Activated T-cell treated with anti-CD3 and anti-CD28 coated beads for 48 hours (primary cell): ENCODE measurements at regions not wholly inside any gene's neighbourhood (a gene's known extent, or its start where the extent isn't known, plus 50 kb on each side); places are given as distances from the start of the nearest gene placed in this dataset.
"Not testable (repeated sequence)": the region's sequence is repeated elsewhere in the genome, so short reads cannot be mapped to it uniquely, and the experiment has no call there.

Experiments used
- DNase-seq: peaks from one replicate; pipeline ENCODE4 v3.0.0-alpha.2; 2020; ENCODE audit warnings: low read depth

GRCh38 chr2:87198422-87198821 lies 176.8 kb upstream of the PLGLB1 start:
- not testable (repeated sequence) for DNase-seq

GRCh38 chr2:87199228-87199627 lies 177.6 kb upstream of the PLGLB1 start:
- DNase-seq = not testable (repeated sequence)

DNA sequence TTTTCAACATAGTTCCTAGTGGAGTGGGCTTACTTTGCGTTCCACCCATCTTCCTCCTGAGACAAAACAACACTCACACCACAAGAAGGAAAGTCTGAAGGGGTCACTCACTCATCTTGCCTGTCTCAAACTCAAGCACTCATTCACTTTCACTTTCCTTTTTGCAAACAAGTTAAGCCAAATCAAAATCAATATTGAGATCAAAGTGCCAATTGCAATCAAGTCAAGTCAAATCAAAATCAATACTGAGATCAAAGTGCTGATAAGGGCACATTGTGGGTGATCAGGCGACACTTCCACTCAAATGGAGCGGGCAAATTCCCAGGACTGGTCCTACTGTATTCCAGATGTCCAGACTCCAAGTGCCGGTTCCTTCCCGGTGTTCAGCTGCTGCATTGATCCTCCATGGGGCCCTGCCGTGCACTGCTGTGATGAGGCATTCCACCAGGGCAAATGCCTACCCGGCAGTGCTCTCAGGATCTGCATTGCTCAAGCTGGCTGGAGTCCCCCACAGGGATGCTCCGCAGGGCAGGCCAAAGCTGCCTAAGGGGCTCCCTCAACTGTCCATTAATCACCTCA lies 183.0 kb upstream of the PLGLB1 start:
- DNase-seq = not testable (repeated sequence)

DNA sequence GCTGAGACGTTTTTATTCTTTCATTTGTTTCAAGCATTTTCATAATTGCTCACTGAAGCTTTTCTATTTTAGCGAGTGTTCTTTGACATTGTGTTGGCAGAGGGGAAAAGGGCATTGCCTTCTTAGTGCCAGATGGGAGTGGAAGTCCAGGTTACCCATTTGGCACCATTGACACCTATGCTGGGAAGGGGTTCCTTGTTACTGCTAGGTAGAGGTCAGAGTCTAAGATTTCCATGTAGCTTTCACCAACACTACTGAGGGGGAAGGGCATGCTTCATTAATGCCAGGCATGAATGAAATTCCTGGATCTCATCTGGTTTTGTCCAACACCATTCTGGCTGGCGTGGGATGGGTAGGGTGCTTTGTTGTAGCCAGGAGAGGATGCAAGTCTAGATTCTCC lies 191.3 kb upstream of the PLGLB1 start:
- not testable (repeated sequence) for DNase-seq

- not testable (repeated sequence) for DNase-seq
These were observed 195.4 kb upstream of the PLGLB1 start for GRCh38 chr2:87217005-87217404.

DNA sequence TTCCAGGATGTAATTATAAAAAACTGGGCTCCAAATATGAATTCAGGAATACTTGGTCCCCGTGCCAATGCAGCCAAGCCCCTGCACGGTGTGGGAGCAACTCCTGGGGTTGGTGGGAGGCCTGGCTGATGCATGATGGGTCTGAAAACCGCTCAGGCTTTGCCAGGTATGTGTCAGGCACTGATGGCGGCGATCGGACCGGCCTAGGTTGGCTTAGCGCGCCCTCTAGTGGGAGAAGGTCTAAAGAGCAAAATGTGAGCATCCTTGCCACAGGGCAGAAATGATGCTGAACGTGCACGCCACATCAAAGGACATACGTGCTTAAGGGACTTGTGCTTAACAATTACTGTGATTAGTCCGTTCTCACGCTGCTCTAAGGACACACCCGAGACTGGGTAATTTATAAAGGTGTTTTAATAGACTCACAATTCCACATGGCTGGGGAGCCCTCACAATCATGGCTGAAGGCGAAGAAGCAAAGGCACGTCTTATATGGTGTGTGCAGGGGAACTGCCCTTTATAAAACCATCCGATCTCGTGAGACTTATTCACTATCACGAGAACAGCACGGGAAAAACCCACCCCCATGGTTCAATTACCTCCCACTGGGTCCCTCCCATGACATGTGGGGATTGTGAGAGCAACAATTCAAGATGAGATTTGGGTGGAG lies 196.2 kb upstream of the PLGLB1 start:
- peak; percentile 65 for DNase-seq

DNA sequence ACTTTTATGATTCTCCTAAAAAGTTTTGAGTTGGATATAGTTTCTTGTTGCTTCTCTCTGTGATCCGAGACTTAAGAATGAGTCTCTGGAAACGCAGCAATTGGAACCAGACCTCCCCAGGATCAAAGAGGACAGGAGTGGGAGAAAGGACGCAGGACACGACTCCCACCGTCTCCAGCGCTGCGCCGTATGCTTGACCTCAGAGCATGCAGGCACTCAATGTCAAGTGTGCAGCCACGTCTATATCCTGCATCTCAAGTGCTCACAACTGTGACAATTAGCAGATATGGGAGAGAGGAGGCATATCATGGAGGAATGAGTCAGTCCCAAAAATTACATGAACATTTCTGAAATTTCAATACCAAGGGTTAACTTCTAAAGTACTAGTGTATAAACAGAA lies 199.0 kb upstream of the PLGLB1 start:
- DNase-seq = not testable (repeated sequence)

GRCh38 chr2:87222131-87222530 lies 200.5 kb upstream of the PLGLB1 start:
- not testable (repeated sequence) for DNase-seq

DNA sequence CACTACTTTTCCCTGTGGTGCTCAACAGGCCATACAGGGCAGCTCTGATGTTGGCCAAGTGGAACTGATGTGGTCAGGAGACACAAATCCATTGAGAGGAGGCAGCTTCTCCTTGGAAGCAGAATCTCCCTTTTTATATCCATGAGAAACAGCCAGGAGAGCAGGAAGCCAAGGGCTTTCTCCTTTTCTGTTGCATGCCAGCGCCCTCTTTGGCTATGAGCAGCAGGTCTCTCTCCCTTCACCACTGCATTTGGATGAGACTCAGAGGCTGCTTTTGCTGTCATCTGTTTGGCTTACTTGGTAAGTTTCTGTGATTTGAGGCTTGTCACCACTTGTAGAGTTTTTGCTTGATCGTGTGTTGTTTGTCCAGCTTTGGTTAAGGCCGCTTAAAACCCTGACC lies 202.2 kb upstream of the PLGLB1 start:
- DNase-seq = not testable (repeated sequence)

GRCh38 chr2:87229091-87229689 lies 207.5 kb upstream of the PLGLB1 start:
- DNase-seq = not testable (repeated sequence)

GRCh38 chr2:87229964-87230363 lies 208.3 kb upstream of the PLGLB1 start:
- not testable (repeated sequence) for DNase-seq

- DNase-seq = not testable (repeated sequence)
These were observed 213.8 kb upstream of the PLGLB1 start for GRCh38 chr2:87235333-87235981.

- peak; percentile 35 for DNase-seq
These were observed 216.1 kb upstream of the PLGLB1 start for GRCh38 chr2:87237570-87238336.

- not testable (repeated sequence) for DNase-seq
These were observed 218.0 kb upstream of the PLGLB1 start for GRCh38 chr2:87239558-87240215.

DNA sequence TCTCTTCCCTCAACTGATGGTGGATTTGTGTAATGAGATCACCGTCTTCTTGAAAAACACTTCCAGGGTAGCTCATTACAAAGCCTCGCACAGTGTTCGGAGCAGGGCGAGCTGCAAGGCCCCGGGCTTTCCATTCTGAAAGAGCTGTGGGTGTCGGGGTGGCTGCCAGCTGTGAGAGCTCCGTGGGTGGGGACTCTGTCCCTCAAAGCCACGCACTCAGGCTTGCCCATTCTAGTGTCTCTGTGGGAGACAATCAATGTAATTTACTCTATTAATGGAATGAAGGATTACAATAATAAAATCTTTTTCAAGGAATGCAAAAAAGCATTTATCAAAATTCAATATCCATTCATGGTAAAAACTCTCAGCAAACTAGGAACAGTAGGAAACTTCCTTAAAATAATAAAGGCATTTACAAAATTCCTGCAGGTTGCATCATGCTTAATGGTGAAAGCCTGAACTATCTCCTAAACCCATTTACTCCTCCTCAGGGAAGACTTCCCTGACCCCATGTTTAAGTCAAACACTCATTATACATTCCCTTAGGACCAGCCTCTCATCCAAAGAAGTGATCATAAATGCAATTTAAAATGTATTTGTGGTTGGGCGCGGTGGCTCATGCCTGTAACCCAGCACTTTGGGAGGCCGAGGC lies 224.5 kb upstream of the PLGLB1 start:
- DNase-seq = not testable (repeated sequence)

GRCh38 chr2:87252046-87252445 lies 230.4 kb upstream of the PLGLB1 start:
- DNase-seq = not testable (repeated sequence)

DNA sequence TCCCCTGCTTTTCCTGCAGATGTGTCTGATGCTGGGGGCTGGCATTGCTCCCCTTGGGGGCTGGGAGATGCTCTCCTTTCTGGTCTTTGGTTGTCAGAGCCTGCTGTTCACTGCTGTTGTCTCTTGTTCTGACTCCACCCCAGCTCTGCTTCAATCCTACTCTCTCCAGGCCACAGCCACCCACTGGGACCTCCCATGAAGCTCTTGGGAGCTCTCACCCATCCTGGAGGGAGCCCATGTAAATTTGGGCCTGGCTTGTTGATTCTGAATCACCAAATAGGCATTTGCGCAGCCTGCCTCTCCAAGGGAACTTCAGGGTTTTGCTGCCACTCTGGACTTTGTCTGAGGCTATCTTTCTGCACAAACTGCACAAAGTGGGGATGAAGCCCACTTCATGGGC lies 232.9 kb upstream of the PLGLB1 start:
- not testable (repeated sequence) for DNase-seq

DNA sequence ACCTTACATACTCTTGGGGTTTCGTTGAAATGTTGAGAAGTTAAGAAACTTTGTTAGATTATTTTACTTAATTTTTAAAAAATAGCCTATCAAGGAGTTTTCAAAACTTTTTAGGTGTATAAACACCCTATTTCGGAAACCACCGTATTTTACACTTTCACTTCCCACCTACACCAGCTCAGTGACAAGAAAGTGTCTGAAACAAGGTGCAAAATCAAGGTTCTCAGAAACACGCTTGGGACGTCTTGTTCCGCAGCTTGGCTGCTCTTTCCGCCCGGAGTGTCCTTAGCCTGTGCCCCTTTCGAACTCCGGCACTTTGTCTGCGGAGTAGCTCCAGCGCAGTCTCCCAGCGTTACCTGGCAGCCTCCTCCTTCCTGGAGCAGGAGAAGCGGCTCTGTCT lies 233.8 kb upstream of the PLGLB1 start:
- DNase-seq = not testable (repeated sequence)

DNA sequence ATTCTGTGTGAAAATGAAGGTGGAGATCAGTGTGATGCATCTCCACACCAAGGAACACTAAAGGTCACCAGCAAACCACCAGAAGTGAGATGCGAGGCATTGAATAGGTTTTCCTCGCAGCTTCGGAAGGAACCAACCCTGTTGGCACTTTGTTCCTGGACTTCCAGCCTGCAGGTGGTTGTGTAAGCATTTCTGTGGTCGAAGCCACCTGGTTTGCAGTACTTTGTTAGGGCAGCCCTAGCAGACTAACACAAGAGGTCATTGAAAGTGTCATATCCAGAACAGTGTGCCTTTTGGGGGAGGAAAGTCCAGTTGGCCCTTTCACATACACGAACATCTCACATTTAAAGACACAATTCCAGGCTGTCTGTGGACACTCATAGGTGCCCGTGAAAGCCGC lies 237.2 kb upstream of the PLGLB1 start:
- DNase-seq = not testable (repeated sequence)

DNA sequence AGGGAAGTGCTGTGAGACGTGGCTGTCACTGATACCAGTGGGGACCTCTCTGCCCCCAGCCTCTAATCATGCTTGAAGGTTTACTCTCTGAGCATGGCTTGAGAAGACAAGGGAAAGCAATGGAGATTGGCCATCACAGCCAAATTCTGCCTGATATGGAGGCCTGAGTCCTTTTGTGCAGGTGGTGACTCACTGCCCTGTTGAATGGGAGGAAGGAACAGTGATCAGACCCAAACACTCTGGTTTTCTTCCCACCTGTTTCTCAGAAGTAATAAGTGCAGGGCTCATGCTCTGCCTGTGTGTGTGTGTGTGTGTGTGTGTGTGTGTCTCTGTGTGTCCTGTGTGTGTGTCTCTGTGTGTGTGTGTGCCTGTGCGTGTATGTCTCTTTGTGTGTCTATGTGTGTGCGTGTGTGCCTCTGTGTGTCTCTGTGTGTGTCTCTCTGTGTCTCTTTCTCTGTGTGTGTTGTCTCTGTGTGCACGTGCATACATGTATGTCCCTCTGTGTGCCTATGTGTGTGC lies 240.6 kb upstream of the PLGLB1 start:
- not testable (repeated sequence) for DNase-seq
